ENCODE measurements at regions not wholly inside any gene's neighbourhood (a gene's known extent, or its start where the extent isn't known, plus 50 kb on each side); places are given as distances from the start of the nearest gene placed in this dataset.

DNA sequence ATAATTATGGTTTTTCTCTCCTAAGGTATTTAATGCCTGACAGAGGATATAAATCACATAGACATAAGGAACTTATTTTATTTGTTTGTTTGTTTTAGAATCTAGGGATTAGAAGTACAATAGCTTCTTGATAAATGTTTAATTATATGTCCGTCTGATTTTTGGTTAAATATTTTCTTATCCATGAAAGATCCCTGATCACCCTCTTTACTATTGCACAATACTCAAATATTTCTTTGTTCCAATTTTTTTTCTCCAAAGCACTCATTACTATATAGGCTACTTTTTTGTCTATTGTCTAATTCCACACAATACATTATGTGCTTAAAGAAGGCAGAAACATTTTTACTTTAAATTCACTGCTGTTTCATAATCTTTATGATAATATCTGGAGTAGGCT lies 875.8 kb downstream of the TDRD15 start:
- no peak overlapping the region for H3K27ac ChIP-seq
- H3K9me3 ChIP-seq, result peaks cover 0 to 7% (median 0%) of the 10 kb centered on the region in 12 donors
- DNase-seq, result no peak
- H3K4me1 ChIP-seq, result no peaks in the 10 kb centered on the region
- H3K36me3 ChIP-seq, result no peaks in the 10 kb centered on the region
- H3K4me3 ChIP-seq, result no peak overlapping the region
- H3K27me3 ChIP-seq, result no peaks in the 10 kb centered on the region
- intact Hi-C loops (cut with DNase I), result no loop called here
- TF ChIP-seq, protein P1, sequence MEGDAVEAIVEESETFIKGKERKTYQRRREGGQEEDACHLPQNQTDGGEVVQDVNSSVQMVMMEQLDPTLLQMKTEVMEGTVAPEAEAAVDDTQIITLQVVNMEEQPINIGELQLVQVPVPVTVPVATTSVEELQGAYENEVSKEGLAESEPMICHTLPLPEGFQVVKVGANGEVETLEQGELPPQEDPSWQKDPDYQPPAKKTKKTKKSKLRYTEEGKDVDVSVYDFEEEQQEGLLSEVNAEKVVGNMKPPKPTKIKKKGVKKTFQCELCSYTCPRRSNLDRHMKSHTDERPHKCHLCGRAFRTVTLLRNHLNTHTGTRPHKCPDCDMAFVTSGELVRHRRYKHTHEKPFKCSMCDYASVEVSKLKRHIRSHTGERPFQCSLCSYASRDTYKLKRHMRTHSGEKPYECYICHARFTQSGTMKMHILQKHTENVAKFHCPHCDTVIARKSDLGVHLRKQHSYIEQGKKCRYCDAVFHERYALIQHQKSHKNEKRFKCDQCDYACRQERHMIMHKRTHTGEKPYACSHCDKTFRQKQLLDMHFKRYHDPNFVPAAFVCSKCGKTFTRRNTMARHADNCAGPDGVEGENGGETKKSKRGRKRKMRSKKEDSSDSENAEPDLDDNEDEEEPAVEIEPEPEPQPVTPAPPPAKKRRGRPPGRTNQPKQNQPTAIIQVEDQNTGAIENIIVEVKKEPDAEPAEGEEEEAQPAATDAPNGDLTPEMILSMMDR (IDR thresholded peaks at IDR 0.05), result no peak
- no peak for TF ChIP-seq POLR2A (IDR thresholded peaks at IDR 0.05)
- 82 to 97% (median 87%) methylated on average over 1 of the region's 1 CpG for WGBS, 4 donors
- no peak for ATAC-seq

- TF ChIP-seq, protein P1 (IDR thresholded peaks at IDR 0.05), result no peak
- TF ChIP-seq POLR2A (IDR thresholded peaks at IDR 0.05), result no peak
- Histone ChIP-seq H3K36me3 (no peaks in the 10 kb centered on the region), H3K4me3 (no peak overlapping the region), H3K9me3 (no peaks in the 10 kb centered on the region), H3K27ac (no peak overlapping the region), H3K27me3 (no peaks in the 10 kb centered on the region), H3K4me1 (no peaks in the 10 kb centered on the region)
- DNase-seq (no peak), ATAC-seq (no peak)
- intact Hi-C loops (cut with DNase I), result no loop called here
- 57 to 76% (median 70%) methylated on average over 1 of the region's 1 CpG for WGBS, 4 donors
Observed at GRCh38 chr2:22002066-22002465, 878.3 kb downstream of the TDRD15 start.

DNA sequence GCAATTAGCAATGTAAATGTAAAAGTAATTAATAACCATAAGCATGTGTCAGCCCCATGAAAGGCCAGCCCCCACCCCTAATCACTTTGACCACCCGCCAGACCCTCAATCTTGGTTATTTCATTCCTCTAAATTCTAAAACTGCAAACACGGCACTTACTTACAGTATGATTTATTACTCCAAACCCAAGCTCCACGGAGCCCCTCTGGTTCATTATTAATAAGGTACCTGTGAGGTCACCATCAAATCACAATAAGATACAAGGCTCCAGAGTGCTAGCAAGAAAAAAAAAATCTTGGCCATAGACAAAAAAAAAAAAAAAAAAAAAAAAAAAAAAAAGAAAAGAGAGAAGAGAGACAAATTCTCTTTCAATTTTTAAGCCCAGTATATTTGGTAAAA lies 879.5 kb downstream of the TDRD15 start:
- no peak for ATAC-seq
- no peaks in the 10 kb centered on the region for H3K4me1 ChIP-seq
- no peak overlapping the region for H3K4me3 ChIP-seq
- no peaks in the 10 kb centered on the region for H3K36me3 ChIP-seq
- no peak for DNase-seq
- H3K9me3 ChIP-seq, result no peaks in the 10 kb centered on the region
- intact Hi-C loops (cut with DNase I), result no loop called here
- no peaks in the 10 kb centered on the region for H3K27me3 ChIP-seq
- WGBS, 4 donors, result 78 to 89% (median 82%) methylated on average over 3 of the region's 3 CpGs
- H3K27ac ChIP-seq, result no peak overlapping the region
- TF ChIP-seq, protein P1 (IDR thresholded peaks at IDR 0.05), result no peak
- TF ChIP-seq POLR2A (IDR thresholded peaks at IDR 0.05), result no peak

DNA sequence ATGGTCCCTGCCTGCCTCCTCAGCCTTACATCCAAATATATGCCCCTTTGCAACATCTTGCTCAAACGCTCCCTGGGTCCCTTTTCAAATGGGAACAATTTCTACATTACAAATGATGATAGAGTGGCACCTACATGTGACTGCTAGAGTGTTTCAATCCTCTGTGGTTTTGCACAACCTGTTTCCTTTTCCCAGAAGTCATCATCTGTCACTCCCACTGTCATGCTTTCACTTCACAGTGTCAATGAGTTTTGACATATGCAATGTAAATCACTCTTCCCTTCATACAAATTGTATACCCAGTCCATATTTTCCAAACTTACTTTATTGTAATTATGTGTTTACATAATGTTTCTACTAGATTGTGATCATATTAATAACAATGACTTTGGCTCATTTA lies 887.3 kb downstream of the TDRD15 start:
- Histone ChIP-seq H3K4me1 (no peaks in the 10 kb centered on the region), H3K4me3 (no peak overlapping the region), H3K36me3 (no peaks in the 10 kb centered on the region), H3K9me3 (no peaks in the 10 kb centered on the region), H3K27me3 (no peaks in the 10 kb centered on the region), H3K27ac (no peak overlapping the region)
- 76 to 96% (median 88%) methylated on average over 1 of the region's 1 CpG for WGBS, 4 donors
- intact Hi-C loops (cut with DNase I), result no loop called here
- TF ChIP-seq POLR2A (IDR thresholded peaks at IDR 0.05), result no peak
- TF ChIP-seq, protein P1 (IDR thresholded peaks at IDR 0.05), result no peak
- ATAC-seq (no peak), DNase-seq (no peak)

Data from heart left ventricle (tissue), 16 donors.